Lung (tissue), 11 donors: ENCODE measurements at regions not wholly inside any gene's neighbourhood (a gene's known extent, or its start where the extent isn't known, plus 50 kb on each side); places are given as distances from the start of the nearest gene placed in this dataset.
A peak's percentile ranks its signal among the peaks of the same experiment; 100 is the strongest.

Source experiments
- ATAC-seq: fragments of 200-7000 bp; cut with Tn5 transposase; one replicate; pipeline ENCODE4 v1.9.1; 2020; ENCODE audit warnings: moderate number of reproducible peaks; ENCODE audit not compliant: insufficient read depth, low FRiP score
- DNase-seq, 3 donors: peaks; one replicate each; pipeline ENCODE4 v3.0.0-alpha.2; 2013 to 2017
- H3K27ac ChIP-seq, 2 donors: one replicate each; pipeline ENCODE4 v1.5.1; 2013; ENCODE audit warnings: mild to moderate bottlenecking in 2 of 2, moderate library complexity in 2 of 2, control low read depth in 1 of 2, inconsistent platforms in 1 of 2, low read depth in 1 of 2, low read length in 1 of 2
- H3K27me3 ChIP-seq, 3 donors: one replicate each; pipeline ENCODE4 v1.5.1; 2013; ENCODE audit warnings: low read length in 2 of 3; ENCODE audit not compliant: control insufficient read depth in 3 of 3, insufficient read depth in 3 of 3
- H3K36me3 ChIP-seq, 4 donors: one replicate each; pipeline ENCODE4 v1.5.1; 2013; ENCODE audit warnings: low read length in 4 of 4, mild to moderate bottlenecking in 1 of 4, moderate library complexity in 1 of 4; ENCODE audit not compliant: control insufficient read depth in 4 of 4, insufficient read depth in 4 of 4
- H3K4me1 ChIP-seq, 5 donors: one replicate each; pipeline ENCODE4 v1.5.1; 2013; ENCODE audit warnings: low read length in 5 of 5, mild to moderate bottlenecking in 2 of 5, moderate library complexity in 1 of 5; ENCODE audit not compliant: control insufficient read depth in 5 of 5, insufficient read depth in 5 of 5
- H3K4me3 ChIP-seq: one replicate; pipeline ENCODE4 v1.5.1; 2013; ENCODE audit warnings: mild to moderate bottlenecking, control low read depth, moderate library complexity
- H3K9ac ChIP-seq, 2 donors: one replicate each; pipeline ENCODE4 v1.5.1; 2013; ENCODE audit warnings: low read length in 2 of 2, control low read depth in 1 of 2; ENCODE audit not compliant: insufficient read depth in 1 of 2
- H3K9me3 ChIP-seq, 4 donors: one replicate each; pipeline ENCODE4 v1.5.1; 2013; ENCODE audit warnings: low read length in 3 of 4, mild to moderate bottlenecking in 1 of 4, moderate library complexity in 1 of 4; ENCODE audit not compliant: control insufficient read depth in 4 of 4, insufficient read depth in 3 of 4
- WGBS, 2 donors: extraction: QIAGEN DNeasy Blood & Tissue Kit; methylation state at CpG; one replicate each; pipeline ENCODE4 v1.1.7; 2013; 5-methylcytosine and 5-hydroxymethylcytosine counted together
- TF ChIP-seq, protein P1 (sequence below): IDR thresholded peaks from 2 replicates; pipeline ENCODE4 v1.5.1; 2012; ENCODE audit warnings: mild to moderate bottlenecking; ENCODE audit errors: control extremely low read depth, extremely low read depth
- donor health status: control.
- donor health status: control.
- donor health status: Bipolar disorder and iron deficiency.
- donor health status: healthy.
- donor health status: DM: yes; HTN: yes; CAD: no.

DNA sequence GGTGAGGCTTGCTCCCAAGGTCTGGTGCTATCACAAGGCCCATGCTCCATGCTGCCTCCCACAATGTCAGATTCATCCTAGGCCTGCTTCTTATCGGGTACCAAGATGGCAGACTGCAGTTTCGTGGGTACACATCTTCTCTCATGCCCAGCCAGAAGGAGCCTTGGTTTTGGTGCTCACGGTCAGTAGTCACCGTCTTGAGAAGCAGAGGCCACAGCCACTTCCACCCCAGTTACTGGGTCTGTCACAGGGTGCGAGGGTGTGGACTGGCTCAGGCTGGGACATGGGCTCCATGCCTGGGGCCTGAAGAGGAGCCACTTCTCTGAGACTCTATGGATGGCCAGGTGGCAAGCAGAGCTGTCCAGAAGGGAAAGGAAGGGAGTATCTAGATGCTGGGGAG is 178.8 kb upstream of the HS6ST1 start:
- H3K9ac ChIP-seq: no peak overlapping the region
- H3K9me3 ChIP-seq: peaks cover 0 to 8% (median 0%) of the 10 kb centered on the region in 4 donors
- DNase-seq: peak in 1 of 3 donors; percentile 6
- 93 to 95% methylated on average over 5 of the region's 5 CpGs for WGBS, 2 donors
- H3K36me3 ChIP-seq: no peaks in the 10 kb centered on the region
- peaks cover 0 to 33% (median 16%) of the 10 kb centered on the region in 5 donors for H3K4me1 ChIP-seq
- no peak overlapping the region for H3K27ac ChIP-seq
- ATAC-seq: no peak
- H3K4me3 ChIP-seq: no peak overlapping the region
- TF ChIP-seq, protein P1, sequence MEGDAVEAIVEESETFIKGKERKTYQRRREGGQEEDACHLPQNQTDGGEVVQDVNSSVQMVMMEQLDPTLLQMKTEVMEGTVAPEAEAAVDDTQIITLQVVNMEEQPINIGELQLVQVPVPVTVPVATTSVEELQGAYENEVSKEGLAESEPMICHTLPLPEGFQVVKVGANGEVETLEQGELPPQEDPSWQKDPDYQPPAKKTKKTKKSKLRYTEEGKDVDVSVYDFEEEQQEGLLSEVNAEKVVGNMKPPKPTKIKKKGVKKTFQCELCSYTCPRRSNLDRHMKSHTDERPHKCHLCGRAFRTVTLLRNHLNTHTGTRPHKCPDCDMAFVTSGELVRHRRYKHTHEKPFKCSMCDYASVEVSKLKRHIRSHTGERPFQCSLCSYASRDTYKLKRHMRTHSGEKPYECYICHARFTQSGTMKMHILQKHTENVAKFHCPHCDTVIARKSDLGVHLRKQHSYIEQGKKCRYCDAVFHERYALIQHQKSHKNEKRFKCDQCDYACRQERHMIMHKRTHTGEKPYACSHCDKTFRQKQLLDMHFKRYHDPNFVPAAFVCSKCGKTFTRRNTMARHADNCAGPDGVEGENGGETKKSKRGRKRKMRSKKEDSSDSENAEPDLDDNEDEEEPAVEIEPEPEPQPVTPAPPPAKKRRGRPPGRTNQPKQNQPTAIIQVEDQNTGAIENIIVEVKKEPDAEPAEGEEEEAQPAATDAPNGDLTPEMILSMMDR: no peak
- no peaks in the 10 kb centered on the region for H3K27me3 ChIP-seq

DNA sequence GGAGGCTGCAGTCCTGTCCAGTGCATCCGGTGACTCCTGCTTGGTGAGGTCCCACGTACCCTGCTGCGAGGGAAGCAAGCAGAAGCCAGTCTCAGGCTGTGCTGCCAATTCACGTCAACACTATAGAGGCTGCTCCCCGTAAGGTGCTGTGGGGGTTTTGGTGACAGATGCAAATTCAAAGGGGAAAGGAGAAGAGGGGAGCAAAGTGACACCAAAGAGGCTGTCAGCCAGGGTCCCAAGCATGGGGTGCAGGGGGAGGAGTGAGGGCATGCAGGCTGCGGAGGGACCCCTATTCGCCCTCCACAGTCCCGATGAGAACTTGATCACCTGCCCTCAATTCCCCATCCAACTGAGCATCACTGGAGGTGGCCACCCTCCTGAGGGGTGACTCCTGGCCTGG is 179.4 kb upstream of the HS6ST1 start:
- Histone ChIP-seq H3K9me3 (peaks cover 0 to 3% (median 0%) of the 10 kb centered on the region in 4 donors), H3K4me3 (no peak overlapping the region), H3K36me3 (no peaks in the 10 kb centered on the region), H3K9ac (no peak overlapping the region), H3K27ac (no peak overlapping the region), H3K27me3 (no peaks in the 10 kb centered on the region), H3K4me1 (peaks cover 0 to 33% (median 16%) of the 10 kb centered on the region in 5 donors)
- TF ChIP-seq, protein P1: no peak
- ATAC-seq (no peak), DNase-seq (peak in 1 of 3 donors; percentile 6)
- 96 to 98% methylated on average over 8 of the region's 8 CpGs for WGBS, 2 donors

DNA sequence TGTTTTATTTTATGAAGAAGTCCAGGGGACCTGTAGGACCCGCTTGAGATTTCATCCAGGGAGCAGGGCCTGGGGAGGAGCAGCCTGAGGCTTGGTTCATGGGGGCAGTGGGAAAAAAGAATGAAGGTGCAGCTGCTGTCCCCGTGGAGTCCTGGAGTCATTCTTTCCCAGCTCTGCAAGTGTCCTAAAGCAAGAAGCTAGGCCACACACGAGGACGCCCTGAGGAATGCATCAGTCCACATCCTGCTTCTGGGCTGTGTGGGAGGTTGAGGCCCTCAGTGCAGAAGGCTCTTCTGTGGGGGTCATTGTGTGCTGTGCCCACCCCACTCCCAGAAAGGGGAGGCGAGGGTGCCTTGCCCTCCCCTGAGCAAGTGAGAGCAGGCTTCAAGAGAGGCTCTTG is 179.9 kb upstream of the HS6ST1 start:
- H3K9me3 ChIP-seq: peaks cover 0 to under 1% (median 0%) of the 10 kb centered on the region in 4 donors
- 84 to 87% methylated on average over 5 of the region's 5 CpGs for WGBS, 2 donors
- ATAC-seq (no peak), DNase-seq (peak in 1 of 3 donors; percentile 15)
- H3K4me1 ChIP-seq: peaks cover 0 to 35% (median 16%) of the 10 kb centered on the region in 5 donors
- H3K36me3 ChIP-seq: no peaks in the 10 kb centered on the region
- no peak overlapping the region for H3K9ac ChIP-seq
- no peaks in the 10 kb centered on the region for H3K27me3 ChIP-seq
- H3K4me3 ChIP-seq: no peak overlapping the region
- TF ChIP-seq, protein P1: no peak
- no peak overlapping the region for H3K27ac ChIP-seq
